ENCODE measurements at regions not wholly inside any gene's neighbourhood (a gene's known extent, or its start where the extent isn't known, plus 50 kb on each side); places are given as distances from the start of the nearest gene placed in this dataset.

DNA sequence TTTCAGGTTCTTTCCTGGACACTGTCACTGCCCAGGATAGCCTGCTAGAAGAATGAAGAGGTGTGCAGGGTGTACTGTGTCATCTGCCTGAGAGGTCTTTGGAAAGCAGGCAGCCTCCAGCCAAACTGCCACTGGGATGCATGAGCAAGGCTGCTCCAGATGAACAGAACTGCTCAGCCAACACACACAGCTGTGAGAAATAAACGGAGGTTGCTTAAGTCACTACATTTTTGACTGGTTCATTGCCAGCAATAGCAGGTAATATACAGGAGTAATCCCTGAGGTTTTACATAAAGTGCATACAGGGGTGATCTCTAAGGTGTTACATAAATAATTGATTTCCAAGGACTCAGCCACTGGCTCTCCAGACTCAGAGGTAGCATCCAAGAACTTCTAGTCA is 516.9 kb downstream of the BRINP3 start:
- Histone ChIP-seq H3K9me3 (no peaks in the 10 kb centered on the region), H3K27me3 (replicated peaks in 1 of 7) (no peaks in the 10 kb centered on the region), H3K4me1 (no peaks in the 10 kb centered on the region), H3K27ac (no peak overlapping the region), H3K36me3 (no peaks in the 10 kb centered on the region), H3K4me3 (no peak overlapping the region)
- 63 to 80% (median 70%) methylated on average over 1 of the region's 1 CpG for WGBS, 5 donors
- no peak for DNase-seq
- intact Hi-C loops (cut with DNase I; ENCODE audit: low total_unique reads), result no loop called here
- TF ChIP-seq POLR2A (IDR thresholded peaks at IDR 0.05), result no peak
- TF ChIP-seq, protein P1, sequence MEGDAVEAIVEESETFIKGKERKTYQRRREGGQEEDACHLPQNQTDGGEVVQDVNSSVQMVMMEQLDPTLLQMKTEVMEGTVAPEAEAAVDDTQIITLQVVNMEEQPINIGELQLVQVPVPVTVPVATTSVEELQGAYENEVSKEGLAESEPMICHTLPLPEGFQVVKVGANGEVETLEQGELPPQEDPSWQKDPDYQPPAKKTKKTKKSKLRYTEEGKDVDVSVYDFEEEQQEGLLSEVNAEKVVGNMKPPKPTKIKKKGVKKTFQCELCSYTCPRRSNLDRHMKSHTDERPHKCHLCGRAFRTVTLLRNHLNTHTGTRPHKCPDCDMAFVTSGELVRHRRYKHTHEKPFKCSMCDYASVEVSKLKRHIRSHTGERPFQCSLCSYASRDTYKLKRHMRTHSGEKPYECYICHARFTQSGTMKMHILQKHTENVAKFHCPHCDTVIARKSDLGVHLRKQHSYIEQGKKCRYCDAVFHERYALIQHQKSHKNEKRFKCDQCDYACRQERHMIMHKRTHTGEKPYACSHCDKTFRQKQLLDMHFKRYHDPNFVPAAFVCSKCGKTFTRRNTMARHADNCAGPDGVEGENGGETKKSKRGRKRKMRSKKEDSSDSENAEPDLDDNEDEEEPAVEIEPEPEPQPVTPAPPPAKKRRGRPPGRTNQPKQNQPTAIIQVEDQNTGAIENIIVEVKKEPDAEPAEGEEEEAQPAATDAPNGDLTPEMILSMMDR (IDR thresholded peaks at IDR 0.05 in 8 of 11, conservative IDR thresholded peaks at IDR 0.05 in 3 of 11), result no peak
- TF ChIP-seq POLR2AphosphoS5 (IDR thresholded peaks at IDR 0.05), result no peak

DNA sequence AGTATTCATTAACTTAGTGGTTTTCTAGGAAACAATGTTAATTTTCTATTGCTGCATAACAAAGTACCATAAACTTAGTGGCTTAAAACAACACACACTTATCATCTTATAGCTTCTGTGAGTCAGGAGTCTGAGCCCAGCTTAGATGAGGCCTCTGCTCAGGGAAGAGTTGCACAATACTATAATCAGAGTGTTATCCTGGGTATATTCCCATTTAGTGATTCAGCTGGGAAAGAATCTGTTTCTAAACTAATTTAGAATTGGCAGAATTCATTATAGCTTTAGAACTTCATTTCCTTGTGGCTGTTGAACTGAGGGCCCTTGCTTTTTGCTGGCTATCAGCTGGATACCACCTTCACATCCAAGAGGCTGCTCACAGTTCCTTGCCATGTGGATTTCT is 515.5 kb downstream of the BRINP3 start:
- H3K4me3 ChIP-seq, result no peak overlapping the region
- DNase-seq, result no peak
- no peaks in the 10 kb centered on the region for H3K4me1 ChIP-seq
- no peaks in the 10 kb centered on the region for H3K9me3 ChIP-seq
- TF ChIP-seq POLR2AphosphoS5 (IDR thresholded peaks at IDR 0.05) (no peak), POLR2A (IDR thresholded peaks at IDR 0.05) (no peak)
- TF ChIP-seq, protein P1 (IDR thresholded peaks at IDR 0.05 in 8 of 11, conservative IDR thresholded peaks at IDR 0.05 in 3 of 11), result no peak
- intact Hi-C loops (cut with DNase I; ENCODE audit: low total_unique reads), result no loop called here
- H3K27me3 ChIP-seq (replicated peaks in 1 of 7), result no peaks in the 10 kb centered on the region
- no peak overlapping the region for H3K27ac ChIP-seq
- no peaks in the 10 kb centered on the region for H3K36me3 ChIP-seq

DNA sequence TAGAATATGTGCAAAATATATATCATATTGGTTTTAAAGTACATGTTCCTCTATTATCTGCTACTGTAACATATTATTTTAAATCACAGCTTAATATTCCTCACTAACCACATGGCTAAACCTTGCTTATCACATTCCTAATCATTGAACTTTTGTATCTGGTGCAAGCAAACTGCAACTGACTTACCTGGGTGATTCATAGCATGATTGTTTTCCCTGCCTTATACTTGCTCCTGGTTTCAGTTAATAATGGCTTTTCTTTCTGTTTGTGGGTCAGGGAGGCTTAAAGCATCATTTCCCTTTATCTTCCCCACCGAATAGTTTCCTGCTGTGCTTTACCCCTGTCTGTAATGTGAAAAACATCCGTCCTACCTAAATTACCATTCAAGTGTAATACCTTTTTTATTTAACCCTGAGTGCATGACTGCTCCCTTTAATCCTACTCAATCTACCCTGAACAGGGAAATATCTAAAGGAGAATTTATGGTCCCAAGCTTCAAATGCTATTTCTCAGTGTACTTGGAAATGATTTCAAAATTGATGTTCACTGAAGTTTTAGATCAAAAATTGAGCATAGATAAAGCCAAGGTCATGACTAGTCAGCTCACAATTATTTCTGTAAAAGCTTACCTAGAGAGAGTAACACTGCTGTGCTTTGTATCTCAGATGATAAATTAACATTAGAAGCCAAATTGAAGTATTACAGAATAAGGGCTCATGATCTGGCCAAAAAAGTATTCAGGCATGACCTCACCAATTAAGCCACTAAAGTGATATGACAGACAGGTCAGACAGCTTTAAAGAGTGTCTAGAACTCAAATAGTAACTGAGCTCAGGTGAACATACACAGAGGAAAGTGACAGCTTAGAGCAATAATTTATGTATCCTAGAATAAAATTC is 507.1 kb downstream of the BRINP3 start:
- TF ChIP-seq POLR2A (IDR thresholded peaks at IDR 0.05) (no peak), POLR2AphosphoS5 (IDR thresholded peaks at IDR 0.05) (no peak)
- TF ChIP-seq, protein P1 (IDR thresholded peaks at IDR 0.05 in 8 of 11, conservative IDR thresholded peaks at IDR 0.05 in 3 of 11), result no peak
- H3K27me3 ChIP-seq (replicated peaks in 1 of 7), result no peaks in the 10 kb centered on the region
- intact Hi-C loops (cut with DNase I; ENCODE audit: low total_unique reads), result no loop called here
- H3K4me1 ChIP-seq, result no peaks in the 10 kb centered on the region
- no peak overlapping the region for H3K4me3 ChIP-seq
- H3K27ac ChIP-seq, result no peak overlapping the region
- WGBS, 5 donors, result 5 to 26% (median 14%) methylated on average over 2 of the region's 2 CpGs
- peaks cover 0 to 11% (median 5%) of the 10 kb centered on the region in 8 donors for H3K9me3 ChIP-seq
- no peak for DNase-seq
- no peaks in the 10 kb centered on the region for H3K36me3 ChIP-seq

DNA sequence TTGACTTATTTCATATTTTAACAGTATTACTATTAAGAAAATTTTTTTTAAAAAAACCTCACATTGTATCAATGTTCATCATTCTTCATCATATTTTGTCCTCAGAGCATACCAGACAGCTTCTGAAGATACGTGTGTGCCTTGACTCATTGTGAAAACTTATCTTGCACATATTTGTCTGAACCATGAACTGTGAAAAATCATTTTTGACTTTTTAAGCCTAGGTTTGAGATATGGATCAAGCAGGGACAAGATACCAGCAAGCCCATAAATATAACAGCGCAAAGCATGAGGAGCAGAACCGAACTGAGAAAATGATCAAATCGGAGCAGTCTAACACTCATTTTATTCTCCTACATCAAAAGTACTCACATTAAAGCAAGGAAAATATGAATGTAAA is 506.0 kb downstream of the BRINP3 start:
- intact Hi-C loops (cut with DNase I; ENCODE audit: low total_unique reads), result no loop called here
- no peak for DNase-seq
- TF ChIP-seq, protein P1 (IDR thresholded peaks at IDR 0.05 in 8 of 11, conservative IDR thresholded peaks at IDR 0.05 in 3 of 11), result no peak
- no peak for TF ChIP-seq POLR2A (IDR thresholded peaks at IDR 0.05)
- no peak for TF ChIP-seq POLR2AphosphoS5 (IDR thresholded peaks at IDR 0.05)
- H3K4me1 ChIP-seq, result no peaks in the 10 kb centered on the region
- H3K9me3 ChIP-seq, result peaks cover 0 to 22% (median 16%) of the 10 kb centered on the region in 8 donors
- no peaks in the 10 kb centered on the region for H3K27me3 ChIP-seq (replicated peaks in 1 of 7)
- H3K4me3 ChIP-seq, result no peak overlapping the region
- no peak overlapping the region for H3K27ac ChIP-seq
- WGBS, 5 donors, result 87 to 90% (median 87%) methylated on average over 4 of the region's 4 CpGs
- no peaks in the 10 kb centered on the region for H3K36me3 ChIP-seq
